RWPE2 (cell line): ENCODE measurements at regions not wholly inside any gene's neighbourhood (a gene's known extent, or its start where the extent isn't known, plus 50 kb on each side); places are given as distances from the start of the nearest gene placed in this dataset.

Source experiments
- ATAC-seq: fragments of 200-7000 bp; cut with Tn5 transposase; 3 replicates; pipeline ENCODE4 v1.9.1; 2021; ENCODE audit warnings: low read depth
- DNase-seq: peaks from one replicate; pipeline ENCODE4 v3.0.0-alpha.2; 2020; ENCODE audit warnings: low spot score
- H3K27ac ChIP-seq: fragments of 450-650 bp; 2 replicates; pipeline ENCODE4 v1.5.1; 2017; ENCODE audit warnings: mild to moderate bottlenecking; ENCODE audit not compliant: poor library complexity, severe bottlenecking
- H3K27me3 ChIP-seq: fragments of 250-450 bp; sonication (Bioruptor Pico); 2 replicates; pipeline ENCODE4 v1.5.1; 2021; ENCODE audit warnings: mild to moderate bottlenecking, moderate library complexity; ENCODE audit not compliant: insufficient read depth, poor library complexity, severe bottlenecking
- H3K36me3 ChIP-seq: fragments of 250-450 bp; sonication (Bioruptor Pico); 2 replicates; pipeline ENCODE4 v1.5.1; 2020; ENCODE audit warnings: low read depth, mild to moderate bottlenecking, moderate library complexity
- H3K4me1 ChIP-seq: fragments of 250-450 bp; sonication (Bioruptor Pico); 2 replicates; pipeline ENCODE4 v1.5.1; 2021; ENCODE audit warnings: mild to moderate bottlenecking, moderate library complexity; ENCODE audit not compliant: insufficient read depth, poor library complexity, severe bottlenecking
- H3K4me3 ChIP-seq: fragments of 250-450 bp; sonication (Bioruptor Pico); 2 replicates; pipeline ENCODE4 v1.5.1; 2021; ENCODE audit warnings: mild to moderate bottlenecking, moderate library complexity; ENCODE audit not compliant: severe bottlenecking
- H3K9me3 ChIP-seq: fragments of 250-450 bp; sonication (Bioruptor Pico); 2 replicates; pipeline ENCODE4 v1.5.1; 2021; ENCODE audit warnings: mild to moderate bottlenecking, moderate library complexity; ENCODE audit not compliant: severe bottlenecking
- TF ChIP-seq, protein P1 (sequence below): fragments of 450-650 bp; IDR thresholded peaks from one replicate; pipeline ENCODE4 v1.5.1; 2017; ENCODE audit warnings: mild to moderate bottlenecking, moderate library complexity; ENCODE audit not compliant: poor library complexity, severe bottlenecking

DNA sequence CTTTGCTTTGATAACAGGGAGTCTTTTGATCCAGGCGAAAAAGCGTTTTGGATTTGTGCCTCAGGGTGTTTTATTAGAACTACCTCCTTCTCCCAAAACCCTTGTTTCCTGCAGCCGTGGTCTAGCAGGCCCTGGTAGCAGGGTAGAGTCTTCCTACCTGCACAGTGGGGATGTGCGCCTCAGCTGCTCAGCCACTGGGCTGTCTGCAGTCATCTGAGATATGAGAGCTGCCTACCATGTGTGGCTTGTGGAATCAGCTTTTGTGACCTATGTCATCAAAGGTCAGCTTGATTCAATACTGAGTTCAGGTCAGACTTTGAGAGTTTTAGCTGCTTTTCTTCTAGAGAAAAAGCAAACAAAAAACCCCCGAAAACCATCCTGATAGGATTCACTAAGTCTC is 279.5 kb downstream of the CLIC5 start:
- ATAC-seq (no peak), DNase-seq (no peak)
- H3K9me3 ChIP-seq: no peaks in the 10 kb centered on the region
- no peaks in the 10 kb centered on the region for H3K36me3 ChIP-seq
- TF ChIP-seq, protein P1, sequence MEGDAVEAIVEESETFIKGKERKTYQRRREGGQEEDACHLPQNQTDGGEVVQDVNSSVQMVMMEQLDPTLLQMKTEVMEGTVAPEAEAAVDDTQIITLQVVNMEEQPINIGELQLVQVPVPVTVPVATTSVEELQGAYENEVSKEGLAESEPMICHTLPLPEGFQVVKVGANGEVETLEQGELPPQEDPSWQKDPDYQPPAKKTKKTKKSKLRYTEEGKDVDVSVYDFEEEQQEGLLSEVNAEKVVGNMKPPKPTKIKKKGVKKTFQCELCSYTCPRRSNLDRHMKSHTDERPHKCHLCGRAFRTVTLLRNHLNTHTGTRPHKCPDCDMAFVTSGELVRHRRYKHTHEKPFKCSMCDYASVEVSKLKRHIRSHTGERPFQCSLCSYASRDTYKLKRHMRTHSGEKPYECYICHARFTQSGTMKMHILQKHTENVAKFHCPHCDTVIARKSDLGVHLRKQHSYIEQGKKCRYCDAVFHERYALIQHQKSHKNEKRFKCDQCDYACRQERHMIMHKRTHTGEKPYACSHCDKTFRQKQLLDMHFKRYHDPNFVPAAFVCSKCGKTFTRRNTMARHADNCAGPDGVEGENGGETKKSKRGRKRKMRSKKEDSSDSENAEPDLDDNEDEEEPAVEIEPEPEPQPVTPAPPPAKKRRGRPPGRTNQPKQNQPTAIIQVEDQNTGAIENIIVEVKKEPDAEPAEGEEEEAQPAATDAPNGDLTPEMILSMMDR: no peak
- H3K27me3 ChIP-seq: no peaks in the 10 kb centered on the region
- no peak overlapping the region for H3K27ac ChIP-seq
- H3K4me1 ChIP-seq: no peaks in the 10 kb centered on the region
- no peak overlapping the region for H3K4me3 ChIP-seq

GRCh38 chr6:45732731-45733130 is 282.9 kb downstream of the CLIC5 start:
- DNase-seq: no peak
- no peak overlapping the region for H3K27ac ChIP-seq
- no peaks in the 10 kb centered on the region for H3K27me3 ChIP-seq
- TF ChIP-seq, protein P1: no peak
- H3K36me3 ChIP-seq: no peaks in the 10 kb centered on the region
- ATAC-seq: no peak
- no peaks in the 10 kb centered on the region for H3K9me3 ChIP-seq
- H3K4me3 ChIP-seq: no peak overlapping the region
- H3K4me1 ChIP-seq: peaks cover 11% of the 10 kb centered on the region

GRCh38 chr6:45730232-45730631 is 285.4 kb downstream of the CLIC5 start:
- Histone ChIP-seq H3K9me3 (no peaks in the 10 kb centered on the region), H3K27me3 (no peaks in the 10 kb centered on the region), H3K36me3 (no peaks in the 10 kb centered on the region), H3K4me1 (peaks cover 11% of the 10 kb centered on the region), H3K27ac (no peak overlapping the region), H3K4me3 (no peak overlapping the region)
- TF ChIP-seq, protein P1: no peak
- ATAC-seq: no peak
- no peak for DNase-seq

DNA sequence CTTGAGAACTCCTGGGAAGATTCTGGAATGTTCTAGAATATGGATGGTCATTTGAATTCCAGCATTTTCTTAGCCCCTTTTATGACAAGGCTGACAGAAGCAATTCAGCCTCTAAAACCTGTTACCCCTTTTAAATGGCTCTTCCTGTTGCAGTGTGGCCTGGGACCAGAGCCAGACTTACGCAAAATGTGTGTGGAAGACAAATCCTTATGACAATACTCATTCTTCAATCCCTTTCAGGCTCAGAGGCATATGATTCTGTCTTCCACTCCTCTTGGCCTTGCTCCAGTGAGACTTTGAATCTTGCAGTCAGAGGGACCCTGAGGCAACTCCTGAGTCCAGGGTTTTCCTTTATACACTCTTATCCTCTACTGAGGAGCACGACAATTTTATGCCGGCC is 287.0 kb downstream of the CLIC5 start:
- TF ChIP-seq, protein P1: no peak
- Histone ChIP-seq H3K27ac (no peak overlapping the region), H3K4me3 (no peak overlapping the region), H3K27me3 (no peaks in the 10 kb centered on the region), H3K9me3 (no peaks in the 10 kb centered on the region), H3K36me3 (no peaks in the 10 kb centered on the region), H3K4me1 (peaks cover 15% of the 10 kb centered on the region)
- ATAC-seq (peak; percentile 73), DNase-seq (no peak)

DNA sequence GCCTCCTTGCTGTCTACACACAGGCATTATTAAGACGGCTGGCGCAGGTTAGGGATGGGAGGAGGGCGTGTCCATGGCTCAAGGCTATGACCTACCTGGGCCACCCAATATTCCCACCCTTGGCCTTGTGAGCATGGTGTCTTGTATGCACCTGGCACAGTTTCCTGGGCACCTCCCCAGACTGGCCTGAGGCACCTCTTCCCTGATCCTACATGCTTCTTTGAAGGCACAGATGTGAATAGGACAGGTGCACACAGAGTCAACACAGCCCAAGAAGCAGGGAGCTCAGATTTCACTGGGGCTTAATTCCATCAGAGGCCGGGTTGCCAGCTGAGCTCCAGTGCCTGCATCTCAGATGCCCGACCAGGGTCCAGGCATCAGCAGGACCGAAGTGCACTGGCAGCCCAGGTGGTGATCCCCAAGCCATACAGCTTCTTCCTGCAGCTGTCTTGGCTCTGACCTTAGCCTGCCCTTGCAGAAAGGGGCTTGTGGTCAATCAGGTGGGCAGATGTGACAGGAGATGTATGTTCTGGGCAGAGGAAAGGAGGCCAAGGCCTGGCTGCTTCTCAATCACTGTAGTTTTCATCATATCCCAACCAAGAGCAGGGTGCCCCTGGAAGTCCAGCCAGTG is 287.7 kb downstream of the CLIC5 start:
- ATAC-seq: peak; percentile 31; the same call in 2 of the 3 replicates
- no peaks in the 10 kb centered on the region for H3K27me3 ChIP-seq
- TF ChIP-seq, protein P1: no peak
- peaks cover 15% of the 10 kb centered on the region for H3K4me1 ChIP-seq
- no peak overlapping the region for H3K27ac ChIP-seq
- H3K9me3 ChIP-seq: no peaks in the 10 kb centered on the region
- DNase-seq: no peak
- H3K4me3 ChIP-seq: no peak overlapping the region
- no peaks in the 10 kb centered on the region for H3K36me3 ChIP-seq
